ENCODE measurements at regions not wholly inside any gene's neighbourhood (a gene's known extent, or its start where the extent isn't known, plus 50 kb on each side); places are given as distances from the start of the nearest gene placed in this dataset.

DNA sequence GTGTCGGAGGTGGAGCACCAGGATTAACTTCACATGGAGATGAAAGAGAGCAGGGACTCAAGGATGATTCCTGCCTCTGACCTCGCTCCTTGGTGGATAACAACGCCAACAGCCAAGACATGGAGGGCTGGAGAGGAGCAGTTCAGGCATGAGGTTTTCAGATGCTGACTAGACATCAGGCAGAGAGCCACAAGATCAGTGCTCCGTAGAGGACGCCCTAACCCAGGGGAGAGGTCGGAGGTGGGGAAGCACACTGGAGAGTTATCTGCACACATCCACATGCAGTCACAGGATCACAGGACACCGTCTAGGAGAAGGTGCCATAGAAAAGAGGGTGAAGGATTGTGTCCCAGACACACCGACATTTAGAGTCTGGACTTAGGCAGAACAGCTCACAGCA, 344.3 kb downstream of the EIPR1 start:
- TF ChIP-seq TAF1 (conservative IDR thresholded peaks at IDR 0.05) (no peak), YY1 (IDR thresholded peaks at IDR 0.05) (no peak)
- TF ChIP-seq, protein P1, sequence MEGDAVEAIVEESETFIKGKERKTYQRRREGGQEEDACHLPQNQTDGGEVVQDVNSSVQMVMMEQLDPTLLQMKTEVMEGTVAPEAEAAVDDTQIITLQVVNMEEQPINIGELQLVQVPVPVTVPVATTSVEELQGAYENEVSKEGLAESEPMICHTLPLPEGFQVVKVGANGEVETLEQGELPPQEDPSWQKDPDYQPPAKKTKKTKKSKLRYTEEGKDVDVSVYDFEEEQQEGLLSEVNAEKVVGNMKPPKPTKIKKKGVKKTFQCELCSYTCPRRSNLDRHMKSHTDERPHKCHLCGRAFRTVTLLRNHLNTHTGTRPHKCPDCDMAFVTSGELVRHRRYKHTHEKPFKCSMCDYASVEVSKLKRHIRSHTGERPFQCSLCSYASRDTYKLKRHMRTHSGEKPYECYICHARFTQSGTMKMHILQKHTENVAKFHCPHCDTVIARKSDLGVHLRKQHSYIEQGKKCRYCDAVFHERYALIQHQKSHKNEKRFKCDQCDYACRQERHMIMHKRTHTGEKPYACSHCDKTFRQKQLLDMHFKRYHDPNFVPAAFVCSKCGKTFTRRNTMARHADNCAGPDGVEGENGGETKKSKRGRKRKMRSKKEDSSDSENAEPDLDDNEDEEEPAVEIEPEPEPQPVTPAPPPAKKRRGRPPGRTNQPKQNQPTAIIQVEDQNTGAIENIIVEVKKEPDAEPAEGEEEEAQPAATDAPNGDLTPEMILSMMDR (IDR thresholded peaks at IDR 0.05; ENCODE audit: low read depth, low read length, missing input control): no peak

Measured in liver (tissue), 3 donors.